GM18517 (cell line): ENCODE measurements at regions not wholly inside any gene's neighbourhood (a gene's known extent, or its start where the extent isn't known, plus 50 kb on each side); places are given as distances from the start of the nearest gene placed in this dataset.
"Not testable (repeated sequence)": the region's sequence is repeated elsewhere in the genome, so short reads cannot be mapped to it uniquely, and the experiment has no call there.

Source experiments
- ATAC-seq: cut with Tn5 transposase; IDR thresholded peaks from one replicate; pipeline ENCODE4 v1.9.1; 2021; ENCODE audit warnings: mild to moderate bottlenecking, moderate library complexity; ENCODE audit not compliant: unreplicated experiment

GRCh38 chr1:120550335-120550734 lies 135.5 kb downstream of the NBPF8 start:
- ATAC-seq: not testable (repeated sequence)

- not testable (repeated sequence) for ATAC-seq
Measured at GRCh38 chr1:120552190-120552589, 137.4 kb downstream of the NBPF8 start.

GRCh38 chr1:120557605-120558302 lies 142.9 kb downstream of the NBPF8 start:
- ATAC-seq: not testable (repeated sequence)

GRCh38 chr1:120558303-120559060 lies 143.6 kb downstream of the NBPF8 start:
- ATAC-seq: peak; percentile 85

- ATAC-seq: not testable (repeated sequence)
Measured at GRCh38 chr1:120561767-120562166, 146.9 kb downstream of the NBPF8 start.

GRCh38 chr1:120565396-120565795 lies 150.6 kb downstream of the NBPF8 start:
- not testable (repeated sequence) for ATAC-seq

GRCh38 chr1:120567620-120568019 lies 152.8 kb downstream of the NBPF8 start:
- not testable (repeated sequence) for ATAC-seq

GRCh38 chr1:120575201-120575600 lies 148.5 kb upstream of the NBPF26 start:
- not testable (repeated sequence) for ATAC-seq

GRCh38 chr1:120582135-120582534 lies 141.6 kb upstream of the NBPF26 start:
- ATAC-seq: not testable (repeated sequence)

GRCh38 chr1:120586053-120586452 lies 137.7 kb upstream of the NBPF26 start:
- not testable (repeated sequence) for ATAC-seq

GRCh38 chr1:120588811-120589210 lies 134.9 kb upstream of the NBPF26 start:
- ATAC-seq: not testable (repeated sequence)

- ATAC-seq: not testable (repeated sequence)
Measured at GRCh38 chr1:120591774-120592173, 132.0 kb upstream of the NBPF26 start.

- ATAC-seq: not testable (repeated sequence)
Measured at GRCh38 chr1:120592943-120593342, 130.8 kb upstream of the NBPF26 start.

- not testable (repeated sequence) for ATAC-seq
Measured at GRCh38 chr1:120593648-120594047, 130.1 kb upstream of the NBPF26 start.

- ATAC-seq: not testable (repeated sequence)
Measured at GRCh38 chr1:120598331-120598951, 125.3 kb upstream of the NBPF26 start.

GRCh38 chr1:120599511-120599910 lies 124.2 kb upstream of the NBPF26 start:
- not testable (repeated sequence) for ATAC-seq

GRCh38 chr1:120600442-120601041 lies 123.2 kb upstream of the NBPF26 start:
- not testable (repeated sequence) for ATAC-seq

- ATAC-seq: not testable (repeated sequence)
Measured at GRCh38 chr1:120607882-120608281, 115.9 kb upstream of the NBPF26 start.

GRCh38 chr1:120608314-120609014 lies 115.3 kb upstream of the NBPF26 start:
- not testable (repeated sequence) for ATAC-seq

GRCh38 chr1:120609015-120609573 lies 114.7 kb upstream of the NBPF26 start:
- ATAC-seq: not testable (repeated sequence)
